Endothelial cell of umbilical vein (primary cell): ENCODE measurements at regions not wholly inside any gene's neighbourhood (a gene's known extent, or its start where the extent isn't known, plus 50 kb on each side); places are given as distances from the start of the nearest gene placed in this dataset.

Source experiments
- BruUV-seq: library from RNA; stranded (reverse); fragments of 400-500 nt; replicated peaks from 2 replicates; lab custom pipeline; 2021; lab: Mats Ljungman, UMichigan
- CTCF ChIA-PET: fragments of 300-600, 350-600 bp; sonication (Branson Sonifier 250); formaldehyde crosslinking; loops from one replicate; lab custom pipeline; 2021; ENCODE audit warnings: antibody characterized with exemption, inconsistent platforms; lab: Charles Lee
- POLR2A ChIA-PET: fragments of 300-600, 350-600 bp; sonication (Branson Sonifier 250); formaldehyde crosslinking; loops from one replicate; lab custom pipeline; 2021; ENCODE audit warnings: antibody characterized with exemption, inconsistent platforms; lab: Charles Lee
- DNase-seq: peaks from one replicate; pipeline ENCODE4 v3.0.0-alpha.2; 2011; ENCODE audit warnings: low read depth, low spot score
- FAIRE-seq: peaks from 2 replicates; lab custom pipeline; 2011; peaks lifted over from hg19 to GRCh38; lab: Jason Lieb, UNC
- H2AFZ ChIP-seq: 2 replicates; pipeline ENCODE4 v1.6.0; 2012; ENCODE audit warnings: low read depth, low read length, control low read depth, inconsistent platforms
- H3K27ac ChIP-seq: 2 replicates; pipeline ENCODE4 v1.5.1; 2011; ENCODE audit warnings: low read depth, mild to moderate bottlenecking, control low read depth, low read length, moderate library complexity; ENCODE audit not compliant: insufficient read depth
- H3K27me3 ChIP-seq, 2 experiments: 2 replicates each; pipeline versions ENCODE4 v1.6.0 to v1.6.1; 2011; ENCODE audit warnings: low read length in 2 of 2, mixed read lengths in 1 of 2; ENCODE audit not compliant: control insufficient read depth in 2 of 2, insufficient read depth in 2 of 2
- H3K36me3 ChIP-seq, 2 experiments: 2 replicates in 1 of 2; 3 replicates in 1 of 2; pipeline ENCODE4 v1.5.1; 2011; ENCODE audit warnings: low read length in 2 of 2, mild to moderate bottlenecking in 1 of 2, moderate library complexity in 1 of 2; ENCODE audit not compliant: control insufficient read depth in 2 of 2, insufficient read depth in 2 of 2; ENCODE audit errors: extremely low read depth in 1 of 2
- H3K4me1 ChIP-seq: 3 replicates; pipeline ENCODE4 v1.5.1; 2011; ENCODE audit warnings: mild to moderate bottlenecking, low read length; ENCODE audit not compliant: control insufficient read depth, insufficient read depth; ENCODE audit errors: extremely low read depth
- H3K4me2 ChIP-seq: 2 replicates; pipeline ENCODE4 v1.6.1; 2011; ENCODE audit warnings: low read length, control low read depth, mixed read lengths; ENCODE audit not compliant: insufficient read depth
- H3K4me3 ChIP-seq, 3 experiments: fragments of 200-600 bp in 1 of 3; sonication (generic), shearing (Covaris generic) in 1 of 3; replicated peaks in 1 of 3; 2 replicates each; pipeline ENCODE4 v1.5.1; 2011 to 2016; ENCODE audit warnings: control low read depth in 3 of 3, low read length in 3 of 3, mild to moderate bottlenecking in 2 of 3, inconsistent platforms in 1 of 3, low read depth in 1 of 3, moderate library complexity in 1 of 3; ENCODE audit not compliant: insufficient read depth in 1 of 3
- H3K79me2 ChIP-seq: 2 replicates; pipeline ENCODE4 v1.6.0; 2012; ENCODE audit warnings: low read length, inconsistent platforms; ENCODE audit not compliant: control insufficient read depth, insufficient read depth
- H3K9ac ChIP-seq: replicated peaks from 2 replicates; pipeline ENCODE3; 2011; ENCODE audit warnings: low read length, control low read depth; ENCODE audit not compliant: insufficient read depth; ENCODE audit errors: extremely low read depth
- H3K9me1 ChIP-seq: replicated peaks from 3 replicates; pipeline ENCODE4 v1.6.0; 2011; ENCODE audit warnings: mild to moderate bottlenecking, low read length; ENCODE audit not compliant: control insufficient read depth, insufficient read depth; ENCODE audit errors: extremely low read depth
- H3K9me3 ChIP-seq: replicated peaks from 2 replicates; pipeline ENCODE4 v1.5.1; 2012; ENCODE audit warnings: low read length, inconsistent platforms; ENCODE audit not compliant: control insufficient read depth, insufficient read depth
- H4K20me1 ChIP-seq: replicated peaks from 2 replicates; pipeline ENCODE3; 2011; ENCODE audit warnings: mild to moderate bottlenecking, low read length; ENCODE audit not compliant: control insufficient read depth, insufficient read depth; ENCODE audit errors: extremely low read depth
- CTCF ChIP-seq, 2 donors: IDR thresholded peaks; 1 replicate in 1 of 2; 2 replicates in 1 of 2; pipeline ENCODE4 v1.5.1; 2011; ENCODE audit warnings: low read length in 2 of 2, mild to moderate bottlenecking in 2 of 2, moderate library complexity in 2 of 2, control low read depth in 1 of 2, inconsistent platforms in 1 of 2, low read depth in 1 of 2; ENCODE audit not compliant: insufficient read depth in 1 of 2; ENCODE audit errors: extremely low read depth in 1 of 2
- EZH2 ChIP-seq: IDR thresholded peaks from 2 replicates; pipeline ENCODE4 v1.6.1; 2012; ENCODE audit warnings: borderline replicate concordance, low read depth, mild to moderate bottlenecking, moderate library complexity, low read length, inconsistent platforms; ENCODE audit not compliant: severe bottlenecking
- FOS ChIP-seq: IDR thresholded peaks from 2 replicates; pipeline ENCODE4 v1.6.1; 2011; ENCODE audit warnings: mild to moderate bottlenecking, low read length, moderate library complexity, borderline replicate concordance; ENCODE audit not compliant: insufficient read depth
- GATA2 ChIP-seq: IDR thresholded peaks from 2 replicates; pipeline ENCODE4 v1.7.0; 2011; ENCODE audit warnings: low read depth, mild to moderate bottlenecking, moderate library complexity, mixed read lengths, low read length; ENCODE audit not compliant: insufficient read length, insufficient read depth
- JUN ChIP-seq: IDR thresholded peaks from 2 replicates; pipeline ENCODE4 v1.6.1; 2011; ENCODE audit warnings: borderline replicate concordance, low read depth; ENCODE audit not compliant: insufficient read length, insufficient read depth
- MYC ChIP-seq: IDR thresholded peaks from one replicate; pipeline ENCODE4 v1.6.1; 2011; ENCODE audit warnings: mild to moderate bottlenecking, low read depth, low read length
- POLR2A ChIP-seq: IDR thresholded peaks from 2 replicates; pipeline ENCODE4 v1.6.1; 2012; ENCODE audit warnings: low read depth, mild to moderate bottlenecking, control low read depth, low read length
- POLR2AphosphoS5 ChIP-seq: IDR thresholded peaks from 2 replicates; pipeline ENCODE4 v1.6.1; 2012; ENCODE audit warnings: low read depth, mild to moderate bottlenecking, control low read depth, low read length, moderate library complexity; ENCODE audit not compliant: insufficient read depth
- dilution Hi-C: fragments of 300-500 bp; cut with MboI; formaldehyde crosslinking; loops from one replicate; pipeline ENCODE4 v1.15.0; 2019; ENCODE audit warnings: low sequenced_read_pairs; ENCODE audit not compliant: extremely low pct_ligation_motif_present
- intact Hi-C: fragments of 100-400 bp; cut with micrococcal nuclease; formaldehyde crosslinking; loops from one replicate; pipeline ENCODE4 v1.10.0; 2022
- TF ChIP-seq, protein P1 (sequence below): IDR thresholded peaks from 2 replicates; pipeline ENCODE4 v1.6.1; 2011; ENCODE audit not compliant: insufficient read depth, insufficient read length

DNA sequence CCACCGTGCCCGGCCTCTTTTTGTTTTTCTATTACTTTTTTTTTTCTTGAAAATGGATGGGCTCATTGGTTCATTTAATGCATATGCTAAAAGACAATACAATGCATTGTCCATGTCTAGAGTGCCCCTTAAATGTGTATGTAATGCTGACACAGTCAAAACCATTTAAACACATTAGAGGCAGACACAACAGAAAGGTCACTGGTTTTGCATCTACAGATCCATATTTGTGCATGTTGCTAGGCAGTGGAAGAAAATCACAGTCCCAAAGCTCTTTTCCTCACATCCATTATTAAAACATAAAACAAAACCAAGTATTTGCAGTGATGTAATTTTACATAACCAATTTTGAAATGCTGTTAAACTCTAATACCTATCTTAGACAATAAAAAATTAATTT is 389.0 kb downstream of the TAF11L14 start:
- dilution Hi-C loops, result no loop called here
- CTCF ChIA-PET, result no interaction called here
- intact Hi-C loops, result no loop called here

More for the DNA sequence above, 389.0 kb downstream of the TAF11L14 start:
- Histone ChIP-seq H3K4me1 (no peaks in the 10 kb centered on the region), H3K79me2 (no peaks in the 10 kb centered on the region), H3K36me3 (no peaks in the 10 kb centered on the region), H4K20me1 (no peaks in the 10 kb centered on the region), H2AFZ (no peak overlapping the region), H3K27me3 (no peaks in the 10 kb centered on the region), H3K27ac (no peak overlapping the region), H3K9me1 (no peaks in the 10 kb centered on the region), H3K9ac (no peak overlapping the region), H3K4me3 (no peak overlapping the region), H3K9me3 (no peaks in the 10 kb centered on the region), H3K4me2 (no peak overlapping the region)
- FAIRE-seq, result no peak
- POLR2A ChIA-PET, result no interaction called here
- DNase-seq, result no peak
- TF ChIP-seq EZH2 (no peak), GATA2 (no peak), JUN (no peak), FOS (no peak), POLR2AphosphoS5 (no peak), CTCF (IDR thresholded peaks at IDR 0.05; ENCODE audit: extremely low read depth in 1 of 2, insufficient read depth in 1 of 2, low read depth in 1 of 2, low read length in 2 of 2) (no peak), POLR2A (no peak), MYC (no peak)
- TF ChIP-seq, protein P1, sequence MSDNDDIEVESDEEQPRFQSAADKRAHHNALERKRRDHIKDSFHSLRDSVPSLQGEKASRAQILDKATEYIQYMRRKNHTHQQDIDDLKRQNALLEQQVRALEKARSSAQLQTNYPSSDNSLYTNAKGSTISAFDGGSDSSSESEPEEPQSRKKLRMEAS, result no peak
- no TSS peak for BruUV-seq
